CD4-positive, alpha-beta T cell treated with Interleukin-17A for 4 hours (primary cell): ENCODE measurements at regions not wholly inside any gene's neighbourhood (a gene's known extent, or its start where the extent isn't known, plus 50 kb on each side); places are given as distances from the start of the nearest gene placed in this dataset.

Experiments used
- DNase-seq: peaks from one replicate; pipeline ENCODE4 v3.0.0-alpha.2; 2020; ENCODE audit warnings: mixed read lengths

DNA sequence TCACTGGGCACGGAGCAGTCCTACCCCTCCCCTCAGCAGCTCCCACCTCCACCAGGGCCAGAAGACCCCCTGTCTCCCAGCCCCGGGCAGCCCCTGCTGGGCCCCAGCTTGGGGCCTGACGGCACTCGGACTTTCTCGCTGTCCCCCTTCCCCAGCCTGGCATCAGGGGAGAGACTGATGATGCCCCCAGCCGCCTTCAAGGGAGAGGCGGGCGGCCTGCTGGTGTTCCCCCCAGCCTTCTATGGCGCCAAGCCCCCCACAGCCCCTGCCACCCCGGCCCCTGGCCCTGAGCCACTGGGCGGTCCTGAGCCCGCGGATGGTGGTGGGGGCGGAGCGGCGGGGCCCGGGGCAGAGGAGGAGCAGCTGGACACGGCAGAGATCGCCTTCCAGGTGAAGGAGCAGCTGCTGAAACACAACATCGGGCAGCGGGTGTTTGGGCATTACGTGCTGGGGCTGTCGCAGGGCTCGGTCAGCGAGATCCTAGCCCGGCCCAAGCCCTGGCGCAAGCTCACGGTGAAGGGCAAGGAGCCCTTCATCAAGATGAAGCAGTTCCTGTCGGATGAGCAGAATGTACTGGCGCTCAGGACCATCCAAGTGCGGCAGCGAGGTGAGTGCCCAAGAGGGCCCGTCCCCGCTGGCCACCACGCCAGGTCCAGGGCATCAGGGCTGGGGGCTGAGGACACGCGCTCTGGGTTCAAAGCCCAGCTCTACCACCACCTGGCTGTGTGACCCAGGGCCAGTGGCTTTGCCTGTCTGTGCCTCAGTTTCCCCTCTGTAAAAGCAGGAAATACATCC lies 58.6 kb downstream of the PHETA1 start:
- DNase-seq, result no peak

- no peak for DNase-seq
Measured at GRCh38 chr12:111309584-111309983, 59.3 kb downstream of the PHETA1 start.

- no peak for DNase-seq
Measured at GRCh38 chr12:111308473-111308872, 60.4 kb downstream of the PHETA1 start.

DNA sequence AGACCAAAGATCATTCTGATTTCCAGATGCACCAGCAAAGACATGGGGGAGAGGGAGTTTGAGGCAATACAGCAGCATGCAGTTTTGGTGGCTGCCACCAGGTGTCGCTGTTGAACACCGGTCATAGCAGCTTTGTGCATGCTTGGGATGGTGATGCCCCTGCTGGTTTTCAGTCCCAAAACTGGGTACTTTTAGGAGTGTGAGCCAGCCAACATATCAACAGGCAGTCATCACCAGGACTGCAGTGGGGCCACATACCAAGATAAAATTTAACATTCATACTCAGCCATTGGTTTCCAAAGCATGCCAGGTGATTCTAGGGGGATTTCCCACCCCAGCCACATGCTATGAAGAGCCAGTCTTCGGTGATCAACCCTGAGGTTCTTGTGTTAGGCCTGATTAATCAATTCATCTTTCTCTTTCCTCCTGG lies 64.2 kb downstream of the PHETA1 start:
- DNase-seq, result no peak

GRCh38 chr12:111303531-111303930 lies 65.4 kb downstream of the PHETA1 start:
- DNase-seq, result no peak

- peak; percentile 48 for DNase-seq
Measured at GRCh38 chr12:111298582-111299436, 70.1 kb downstream of the PHETA1 start.

GRCh38 chr12:111297703-111298426 lies 71.0 kb downstream of the PHETA1 start:
- DNase-seq, result no peak

DNA sequence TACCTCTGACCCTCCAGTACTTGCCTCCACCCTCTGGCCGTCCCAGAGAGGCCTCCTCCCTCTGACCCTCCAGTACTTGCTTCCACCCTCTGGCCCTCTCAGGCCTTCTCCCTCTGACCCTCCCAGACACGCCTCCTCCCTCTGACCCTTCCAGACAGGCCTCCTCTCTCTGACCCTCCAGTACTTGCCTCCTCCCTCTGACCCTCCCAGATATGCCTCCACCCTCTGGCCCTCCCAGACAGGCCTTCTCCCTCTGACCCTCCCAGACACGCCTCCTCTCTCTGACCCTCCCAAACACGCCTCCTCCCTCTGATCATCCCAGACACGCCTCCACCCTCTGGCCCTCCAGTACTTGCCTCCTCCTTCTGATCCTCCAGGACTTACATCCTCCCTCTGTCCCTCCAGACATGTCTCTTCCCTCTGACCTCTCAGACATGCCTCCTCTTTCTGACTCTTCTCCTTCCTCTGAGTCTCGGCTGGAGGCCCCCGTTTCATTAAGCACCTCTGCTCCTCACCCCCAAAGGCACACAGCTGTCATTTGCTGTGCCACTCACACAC lies 71.9 kb downstream of the PHETA1 start:
- DNase-seq, result no peak

DNA sequence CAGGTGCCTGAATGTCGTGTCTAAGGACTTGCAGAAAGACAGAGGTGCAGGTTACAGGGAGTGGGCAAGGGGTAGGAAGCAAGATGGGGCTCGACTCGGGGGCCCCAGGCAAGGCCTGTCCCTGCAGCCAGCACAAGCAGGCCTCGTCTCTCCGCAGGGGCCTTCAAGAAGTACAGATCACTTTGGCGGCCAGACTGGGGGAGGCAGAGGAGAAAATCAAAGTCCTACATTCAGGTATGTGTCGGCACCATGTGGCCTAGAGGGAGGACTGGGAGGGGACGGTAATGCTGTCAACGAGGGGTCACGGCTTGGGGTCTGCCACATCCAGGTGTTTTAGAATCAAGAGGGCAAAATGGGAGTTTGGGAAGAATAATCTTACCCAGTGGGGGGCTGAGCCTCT lies 73.7 kb downstream of the PHETA1 start:
- no peak for DNase-seq

GRCh38 chr12:111293266-111294009 lies 75.5 kb downstream of the PHETA1 start:
- no peak for DNase-seq

DNA sequence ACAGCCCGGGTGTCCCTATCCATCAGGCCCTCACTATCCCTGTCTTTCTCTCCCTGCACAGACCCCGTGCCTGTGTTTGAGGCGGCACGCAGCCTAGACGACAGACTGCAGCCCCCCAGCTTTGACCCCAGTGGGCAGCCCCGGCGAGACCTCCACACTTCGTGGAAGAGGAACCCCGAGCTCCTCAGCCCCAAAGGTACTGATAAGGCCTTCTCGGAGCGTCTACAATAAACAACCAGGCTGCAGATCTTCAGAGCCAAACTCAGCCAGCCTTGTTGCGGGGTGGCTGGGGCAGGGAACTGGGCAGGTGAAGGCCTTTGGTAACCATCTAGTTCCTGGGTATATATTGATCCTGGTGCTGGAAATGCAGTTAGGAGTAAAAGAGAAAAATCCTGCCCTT lies 77.5 kb downstream of the PHETA1 start:
- no peak for DNase-seq

- no peak for DNase-seq
Measured at GRCh38 chr12:111288771-111289170, 80.1 kb downstream of the PHETA1 start.

DNA sequence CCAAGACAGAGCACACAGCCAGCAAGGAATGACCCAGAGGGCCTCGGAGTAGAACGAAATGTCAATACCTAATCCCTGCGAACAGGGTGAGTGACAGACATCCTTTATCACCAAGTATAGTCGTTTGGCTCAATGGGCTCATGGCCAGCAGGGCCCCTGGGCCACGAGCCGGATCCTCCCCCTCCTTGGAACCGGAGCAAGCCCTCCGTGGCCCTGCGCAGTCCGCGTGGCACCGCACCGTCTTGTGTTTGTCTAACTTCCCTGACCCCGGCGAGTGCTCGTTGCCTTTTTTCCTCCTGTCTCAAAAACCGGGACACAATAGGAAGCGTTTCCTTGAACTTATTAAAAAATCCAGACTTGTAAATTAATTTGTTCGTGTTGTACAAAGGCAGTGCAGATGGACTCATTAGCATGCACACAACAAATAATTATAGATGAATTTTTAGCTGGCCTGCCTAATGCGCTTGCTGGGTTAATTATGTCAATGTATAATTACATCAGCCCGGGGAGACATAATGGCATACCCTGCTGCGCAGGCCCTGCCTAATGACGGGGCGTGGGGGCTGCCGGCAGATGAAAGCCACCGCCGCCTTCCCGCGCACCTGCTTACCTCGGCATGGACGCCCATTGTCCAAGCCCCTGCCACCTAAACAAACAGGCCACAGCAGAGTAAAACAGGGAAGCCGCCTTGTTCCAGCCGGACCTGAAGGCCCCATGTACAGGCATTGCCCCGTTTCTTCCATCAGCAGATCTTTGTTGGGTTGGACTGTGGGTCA lies 81.6 kb downstream of the PHETA1 start:
- no peak for DNase-seq

DNA sequence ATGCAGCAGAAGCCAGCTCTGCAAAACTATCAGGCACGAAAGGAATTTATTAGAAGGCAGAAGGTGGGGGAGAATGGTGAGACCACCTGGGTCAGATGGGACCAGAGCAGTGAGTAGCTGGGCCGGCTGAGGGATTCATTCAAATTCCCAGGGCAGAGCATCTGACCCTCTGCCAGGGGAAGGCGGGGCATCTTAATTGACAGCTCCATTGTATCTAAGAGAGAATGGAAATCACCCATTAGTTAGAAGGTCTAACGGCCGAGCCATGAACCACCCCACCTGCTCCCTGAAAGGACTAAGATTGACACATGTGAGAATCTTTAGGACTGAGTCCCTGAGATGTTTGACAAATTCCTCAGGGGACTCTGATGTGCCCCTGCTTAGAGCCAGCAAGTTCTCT lies 83.7 kb downstream of the PHETA1 start:
- DNase-seq, result no peak

- no peak for DNase-seq
Measured at GRCh38 chr12:111284709-111285108, 84.2 kb downstream of the PHETA1 start.

DNA sequence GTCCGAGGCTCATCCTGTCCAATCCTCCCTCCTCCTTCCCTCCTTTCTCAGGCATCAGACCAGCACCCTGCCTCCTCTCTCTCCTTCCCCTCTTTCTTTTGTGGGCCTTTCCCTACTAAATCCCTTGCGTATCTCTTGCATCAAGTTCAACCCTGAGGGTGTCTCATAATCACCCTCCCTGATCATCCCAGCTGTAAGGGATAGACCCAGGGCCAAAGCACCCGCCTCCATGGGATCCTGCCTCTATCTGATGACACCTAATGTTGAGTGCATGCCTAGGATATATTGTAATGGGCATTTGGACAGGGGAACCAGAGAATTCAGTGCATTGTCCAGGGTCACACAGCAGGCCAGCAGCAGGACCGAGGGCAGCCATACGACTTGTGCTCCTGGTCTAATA lies 84.9 kb downstream of the PHETA1 start:
- DNase-seq, result no peak

- no peak for DNase-seq
Measured at GRCh38 chr12:111283521-111283920, 85.4 kb downstream of the PHETA1 start.

- no peak for DNase-seq
Measured at GRCh38 chr12:111277570-111277969, 91.3 kb downstream of the PHETA1 start.

- no peak for DNase-seq
Measured at GRCh38 chr12:111276146-111276545, 92.7 kb downstream of the PHETA1 start.

- DNase-seq, result no peak
Measured at GRCh38 chr12:111275308-111275707, 93.6 kb downstream of the PHETA1 start.

DNA sequence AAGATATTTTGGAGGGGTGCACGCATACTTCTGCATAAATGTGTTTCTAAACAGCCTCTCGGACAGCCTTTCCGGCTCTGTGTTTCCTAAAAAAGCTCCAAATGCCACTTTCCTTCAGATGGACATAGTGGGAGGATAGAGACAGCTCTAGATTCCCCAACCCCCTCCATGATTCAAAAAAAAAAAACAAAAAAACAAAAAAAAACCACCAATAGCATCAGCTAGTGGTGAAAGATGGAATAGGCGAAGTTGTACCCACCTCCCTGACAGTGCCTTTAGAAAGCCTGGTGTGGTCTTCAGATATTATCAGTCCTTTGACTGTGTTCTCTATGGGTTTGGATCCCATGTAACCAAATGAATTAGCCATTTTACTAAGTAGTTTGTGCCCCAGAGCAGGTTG lies 94.1 kb downstream of the PHETA1 start:
- DNase-seq, result no peak
